SHP77 treated with DMSO at 0.1 percent for 48 hours (cell line): ENCODE measurements at regions not wholly inside any gene's neighbourhood (a gene's known extent, or its start where the extent isn't known, plus 50 kb on each side); places are given as distances from the start of the nearest gene placed in this dataset.
"Not testable (repeated sequence)": the region's sequence is repeated elsewhere in the genome, so short reads cannot be mapped to it uniquely, and the experiment has no call there.

Experiments
- DNase-seq: peaks from one replicate; lab custom pipeline; 2025; lab: John Stamatoyannopoulos, UW

DNA sequence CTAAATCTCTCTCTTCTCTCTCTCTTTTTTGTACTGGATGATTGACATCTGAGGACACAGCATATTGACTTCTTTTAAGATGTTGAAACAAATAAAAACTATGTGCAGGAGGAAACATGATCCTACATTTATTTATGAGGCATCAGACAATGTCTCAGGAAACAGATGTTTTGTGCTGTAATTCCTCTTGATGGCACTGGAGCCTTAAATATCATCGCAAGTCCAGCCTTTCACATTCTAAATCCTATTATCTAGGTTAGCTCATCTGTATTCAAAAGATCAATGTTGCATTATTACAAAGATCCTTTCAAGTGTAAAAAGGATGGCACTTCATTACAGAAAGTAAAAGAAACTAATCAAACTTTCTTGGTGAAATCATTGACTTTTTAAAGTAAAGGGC, 63.9 kb downstream of the MAT2B start:
- no peak for DNase-seq

DNA sequence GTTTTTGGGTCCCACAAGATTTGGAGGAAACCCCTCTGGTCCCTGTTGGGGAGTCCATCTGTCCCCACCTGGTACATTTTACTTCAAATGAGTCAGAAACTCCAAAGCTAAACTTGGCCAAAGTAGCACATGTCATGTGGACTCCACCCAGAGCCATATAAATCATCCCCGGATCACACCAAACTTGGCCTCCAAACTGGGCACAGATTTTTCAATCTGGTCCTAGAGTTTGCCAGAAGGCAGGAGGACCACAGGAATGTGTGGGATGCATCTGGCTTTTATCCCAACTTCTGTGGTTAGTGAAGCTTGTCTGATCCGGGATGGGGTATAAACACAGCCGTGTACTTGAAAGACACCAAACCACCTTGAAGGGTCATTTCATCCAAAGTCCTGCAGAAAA, 66.3 kb downstream of the MAT2B start:
- no peak for DNase-seq

DNA sequence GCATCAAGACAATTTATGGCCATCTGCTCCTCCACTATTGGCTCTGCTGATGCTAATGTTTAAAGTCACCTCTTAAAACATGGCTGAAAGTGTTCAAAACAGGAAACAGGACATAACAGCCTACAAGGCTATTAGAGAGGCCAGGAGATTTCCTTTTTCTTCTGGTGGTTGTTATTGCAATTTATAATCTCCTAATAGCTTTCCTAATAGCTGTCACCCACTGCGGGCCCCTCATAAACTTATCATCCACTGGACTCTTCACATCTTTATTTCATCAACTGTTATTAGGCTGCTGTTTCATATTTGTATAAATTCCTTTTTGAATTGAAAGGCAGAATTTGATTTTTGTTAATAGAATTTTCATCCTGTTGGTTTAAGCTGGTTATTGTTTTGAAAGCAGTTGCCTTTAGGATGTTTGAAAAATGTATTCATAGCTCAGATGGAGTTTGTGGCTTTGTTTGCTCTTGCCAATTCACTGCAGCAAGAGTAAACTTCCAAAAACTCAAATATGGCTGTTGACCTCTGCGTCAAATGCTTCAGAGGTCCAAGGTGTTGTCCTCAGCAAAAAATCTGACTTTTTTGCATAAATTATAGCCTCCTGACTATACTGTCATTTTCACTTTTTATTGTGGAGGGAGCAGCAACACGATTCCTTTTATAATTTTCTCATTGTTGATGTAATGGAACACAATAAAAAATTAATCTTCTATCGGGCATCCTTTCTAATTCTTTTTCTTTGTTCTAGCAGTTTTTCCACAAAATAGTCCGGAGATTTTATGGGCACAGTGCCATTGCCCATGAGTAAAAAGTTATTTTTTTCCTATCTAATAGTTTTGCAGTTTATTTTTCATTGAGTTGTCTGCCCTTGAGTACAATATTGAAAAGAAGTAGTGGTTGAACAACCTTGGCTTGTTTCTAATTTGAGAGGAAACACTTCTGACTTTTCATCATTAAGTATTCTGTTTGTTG, 69.3 kb downstream of the MAT2B start:
- DNase-seq = no peak

DNA sequence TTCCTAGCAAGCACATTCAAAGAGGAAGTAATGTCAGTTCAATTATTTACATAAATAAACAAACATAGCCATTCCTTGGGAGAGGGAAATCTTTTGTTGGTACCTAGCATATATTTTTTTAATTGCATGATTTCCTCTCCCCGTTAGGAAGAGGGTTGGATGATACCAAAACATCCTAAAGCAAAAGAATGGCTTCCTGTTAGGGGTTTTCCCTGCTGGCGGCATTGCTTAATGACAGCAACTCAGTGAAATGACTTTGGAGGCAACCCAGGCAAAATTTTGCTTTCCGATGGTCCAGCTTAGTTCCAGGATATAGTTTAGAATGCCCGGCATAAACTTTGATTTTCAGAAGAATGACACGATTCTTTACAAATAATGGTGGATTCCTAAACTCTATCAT, 73.2 kb downstream of the MAT2B start:
- DNase-seq = no peak

DNA sequence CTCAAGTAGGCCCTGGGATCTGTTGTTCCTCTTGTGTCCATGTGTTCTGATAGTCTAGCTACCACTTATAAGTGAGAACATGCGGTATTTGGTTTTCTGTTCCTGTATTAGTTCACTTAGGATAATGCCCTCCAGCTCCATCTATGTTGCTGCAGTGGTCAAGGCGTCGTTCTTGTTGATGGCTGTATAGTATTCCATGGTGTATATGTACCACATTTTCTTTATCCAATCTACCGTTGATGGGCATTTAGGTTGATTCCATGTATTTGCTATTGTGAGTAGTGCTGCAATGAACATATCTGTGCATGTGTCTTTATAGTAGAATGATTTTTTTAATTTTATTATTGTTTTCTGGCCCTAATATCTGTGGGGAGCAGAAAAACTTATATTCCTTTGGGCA, 74.3 kb downstream of the MAT2B start:
- no peak for DNase-seq

DNA sequence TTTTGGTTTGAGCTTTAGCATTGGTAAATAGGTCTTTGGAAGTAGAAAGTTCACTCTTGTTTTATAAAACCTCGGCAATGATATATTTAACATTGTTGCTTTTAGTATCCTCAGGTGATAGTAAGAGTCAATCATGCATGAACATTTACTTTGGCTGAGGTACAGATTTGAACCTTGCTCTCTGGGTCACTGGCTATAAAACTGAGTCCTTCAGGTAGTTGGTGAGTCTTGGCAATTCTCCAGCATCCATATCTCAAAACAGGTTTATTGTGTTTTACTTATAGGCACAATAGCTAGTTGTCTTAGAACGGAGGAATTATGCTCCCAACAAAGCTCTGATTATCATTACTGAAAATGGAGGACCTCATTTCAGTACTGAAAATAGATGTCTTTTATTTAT, 75.1 kb downstream of the MAT2B start:
- DNase-seq = no peak

DNA sequence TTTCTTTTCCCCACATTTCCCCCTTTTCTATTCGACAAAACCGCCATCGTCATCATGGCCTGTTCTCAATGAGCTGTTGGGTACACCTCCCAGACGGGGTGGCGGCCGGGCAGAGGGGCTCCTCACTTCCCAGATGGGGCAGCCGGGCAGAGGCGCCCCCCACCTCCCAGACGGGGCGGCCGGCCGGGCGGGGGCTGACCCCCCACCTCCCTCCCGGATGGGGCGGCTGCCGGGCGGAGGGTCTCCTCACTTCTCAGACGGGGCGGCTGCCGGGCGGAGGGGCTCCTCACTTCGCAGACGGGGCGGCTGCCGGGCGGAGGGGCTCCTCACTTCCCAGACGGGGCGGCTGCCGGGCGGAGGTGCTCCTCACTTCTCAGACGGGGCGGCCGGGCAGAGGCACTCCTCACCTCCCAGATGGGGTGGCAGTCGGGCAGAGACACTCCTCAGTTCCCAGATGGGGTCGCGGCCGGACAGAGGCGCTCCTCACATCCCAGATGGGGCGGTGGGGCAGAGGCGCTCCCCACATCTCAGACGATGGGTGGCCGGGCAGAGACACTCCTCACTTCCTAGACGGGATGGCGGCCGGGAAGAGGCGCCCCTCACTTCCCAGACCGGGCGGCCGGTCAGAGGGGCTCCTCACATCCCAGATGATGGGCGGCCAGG, 78.2 kb downstream of the MAT2B start:
- DNase-seq = not testable (repeated sequence)

DNA sequence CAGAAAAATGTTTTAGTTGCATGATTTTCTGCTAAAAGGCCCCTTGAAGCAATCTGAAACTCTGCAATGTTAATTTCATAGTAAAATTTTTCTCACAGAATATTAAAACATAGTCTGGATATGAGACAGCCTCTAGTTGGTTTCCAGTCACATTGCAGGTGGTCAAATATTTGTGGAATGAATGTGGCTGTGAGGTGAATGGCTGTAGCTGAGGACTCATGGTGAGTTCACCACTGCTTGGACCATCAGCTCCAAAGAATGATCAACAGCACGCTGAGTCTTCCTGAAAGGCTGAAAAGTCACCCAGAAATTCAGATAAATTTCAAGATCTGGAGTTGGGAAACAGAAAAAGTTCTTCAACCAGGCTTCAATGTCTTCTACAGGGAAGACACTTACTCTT, 79.8 kb downstream of the MAT2B start:
- DNase-seq = no peak

DNA sequence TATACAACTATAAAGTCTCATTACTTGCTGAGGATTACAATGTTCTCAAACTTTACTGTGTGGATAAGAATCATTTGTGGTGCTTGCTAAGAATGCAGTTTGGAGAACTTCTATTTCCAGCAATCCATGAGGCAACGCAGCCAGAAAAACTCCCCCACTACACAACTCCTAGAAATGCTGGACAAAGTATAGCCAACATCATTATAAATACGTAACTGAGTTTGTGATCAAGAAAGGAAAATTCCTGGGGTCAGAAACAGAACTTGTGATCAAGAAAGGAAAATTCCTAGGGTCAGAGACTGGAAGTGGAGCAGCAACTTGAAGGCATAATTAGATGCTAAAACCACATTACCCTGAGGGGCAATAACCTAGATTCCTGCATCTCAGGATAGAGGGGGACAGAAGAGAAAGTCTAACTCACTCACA, 81.1 kb downstream of the MAT2B start:
- DNase-seq = no peak

DNA sequence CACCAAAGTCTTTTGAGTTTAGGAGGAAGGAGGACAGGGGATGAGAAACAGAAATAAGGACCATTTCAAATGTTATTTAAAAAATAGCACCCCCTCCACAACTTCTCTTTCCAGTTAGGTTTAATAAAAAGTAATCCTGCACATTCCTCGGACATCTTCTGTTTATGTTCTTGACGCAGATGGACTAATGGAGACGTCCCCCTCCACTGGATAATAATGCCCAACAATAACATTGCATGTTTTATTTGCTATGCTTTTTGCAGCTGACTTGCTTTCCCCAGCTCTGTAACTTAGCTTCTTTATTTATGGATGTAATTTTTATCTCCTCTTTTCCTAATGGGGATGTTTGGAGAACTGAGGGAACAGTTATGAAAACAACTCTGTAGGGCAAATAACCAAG, 89.5 kb downstream of the MAT2B start:
- DNase-seq = no peak

DNA sequence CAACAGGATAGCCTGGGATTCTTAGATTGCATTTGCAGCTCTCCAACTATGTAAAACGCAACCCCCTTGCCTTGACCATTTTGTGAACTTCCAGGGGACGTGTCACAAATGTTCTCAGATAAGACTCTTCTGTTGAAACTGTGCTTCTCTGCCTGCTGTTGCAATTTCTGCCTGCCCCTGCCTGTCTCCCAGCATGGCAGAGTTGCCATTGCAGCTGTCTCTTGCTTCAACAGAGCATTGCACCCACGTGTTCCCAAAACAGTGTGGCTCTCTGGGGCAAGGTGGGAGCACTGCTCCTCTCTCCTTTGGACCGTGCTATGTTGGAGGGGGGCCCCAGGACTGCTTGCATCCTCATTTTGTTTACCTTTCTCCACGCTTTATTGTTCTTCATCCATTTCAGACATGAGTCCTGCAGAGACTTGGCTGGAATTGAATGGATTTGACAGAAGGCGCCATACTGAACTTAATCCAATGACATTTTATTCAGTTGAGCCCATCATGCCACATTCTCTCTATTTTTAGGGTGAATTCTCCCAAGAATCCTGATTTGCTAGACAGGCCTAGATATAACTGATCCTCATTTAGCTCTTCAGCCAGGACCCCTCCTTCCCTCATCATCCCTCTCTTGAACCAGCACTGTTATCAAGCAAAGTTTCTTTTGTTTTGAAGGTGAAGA, 90.7 kb downstream of the MAT2B start:
- no peak for DNase-seq

DNA sequence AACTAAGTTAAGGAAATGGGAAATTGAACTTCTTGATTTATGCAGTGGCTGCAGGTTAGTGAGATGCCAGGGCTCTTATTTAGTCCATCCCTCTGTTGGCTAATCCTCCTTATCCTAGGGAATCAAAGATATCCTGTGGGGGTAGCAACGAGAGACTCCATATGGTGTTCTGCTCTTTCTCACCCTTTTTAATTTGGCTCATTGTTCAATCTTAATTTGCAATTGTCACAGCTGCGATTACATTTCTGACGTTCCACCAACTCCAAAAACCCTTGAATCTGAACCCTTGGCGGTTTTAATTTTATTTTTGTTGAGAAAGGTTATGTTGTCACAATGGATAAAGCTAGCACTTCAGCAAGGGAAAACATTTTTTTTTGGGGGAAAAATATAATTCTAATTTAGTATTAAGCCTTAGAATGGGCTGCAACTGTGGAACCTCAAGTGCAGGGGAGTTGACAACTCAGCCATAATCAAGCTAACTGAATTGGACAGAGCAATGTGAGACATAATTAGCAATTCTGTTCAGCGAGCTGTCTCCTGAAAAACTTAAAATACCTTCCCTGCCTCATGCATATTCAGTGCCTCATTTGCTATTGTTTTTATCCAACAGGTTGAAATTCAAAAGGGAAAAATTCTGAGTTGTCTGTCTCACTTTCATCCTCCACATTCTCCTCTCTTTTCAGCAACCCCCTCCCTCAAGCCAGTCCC, 91.3 kb downstream of the MAT2B start:
- DNase-seq = no peak

DNA sequence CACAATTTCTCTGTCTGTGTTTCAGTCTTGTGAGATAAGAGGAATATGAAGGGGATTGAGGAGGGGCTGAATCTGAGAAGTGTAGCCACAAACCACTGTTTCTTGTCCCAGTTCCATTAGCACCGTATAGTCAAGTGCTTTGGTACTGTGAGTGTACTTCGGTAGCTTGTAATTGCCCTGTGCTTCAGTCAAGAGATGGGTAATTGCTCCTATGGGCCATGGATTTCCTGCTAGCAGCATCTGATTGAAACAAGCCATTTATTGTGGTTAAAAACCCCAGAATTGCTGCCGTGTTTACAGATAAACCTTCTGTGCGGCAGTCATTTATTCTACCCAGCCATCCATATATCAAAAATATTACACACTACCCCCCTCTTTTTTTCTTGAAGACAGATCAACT, 98.6 kb downstream of the MAT2B start:
- no peak for DNase-seq

DNA sequence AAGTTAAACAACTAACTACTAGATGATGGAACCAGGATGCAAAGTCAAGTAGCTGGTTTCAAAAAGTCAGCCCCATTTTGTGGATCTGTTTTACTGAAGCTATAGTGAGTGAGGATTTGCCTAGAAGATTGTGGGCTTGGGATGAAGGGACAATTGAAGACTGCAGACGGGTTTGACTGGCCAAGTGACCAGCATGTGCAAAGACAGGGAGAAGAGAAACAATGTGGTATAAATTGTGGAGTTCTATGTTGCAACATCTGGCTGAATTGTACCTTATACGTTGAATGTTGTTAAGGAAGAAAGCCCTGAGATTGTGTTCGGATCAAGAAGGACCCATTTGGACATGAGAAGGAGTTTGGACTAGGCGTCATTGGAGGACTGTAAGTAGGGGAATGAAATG, 101.8 kb downstream of the MAT2B start:
- DNase-seq = no peak

DNA sequence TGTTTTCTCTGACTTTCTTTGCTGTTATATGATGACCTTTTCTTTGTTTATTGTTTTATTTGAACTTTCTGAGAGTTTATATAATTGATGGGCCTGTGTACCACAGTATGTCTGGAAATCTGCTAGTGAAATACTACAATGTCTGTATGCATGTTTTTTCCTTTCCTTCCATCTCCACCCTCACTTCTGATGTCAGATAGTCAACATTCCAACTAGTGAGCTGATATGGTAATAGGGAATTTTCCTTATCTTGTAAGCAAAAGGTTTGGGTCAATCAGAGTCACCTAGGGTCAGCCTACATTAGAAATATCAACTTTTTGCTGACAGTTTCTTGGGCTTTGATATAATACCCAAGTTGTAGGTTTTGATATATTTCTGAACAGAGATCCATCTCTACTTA, 103.2 kb downstream of the MAT2B start:
- DNase-seq = no peak

DNA sequence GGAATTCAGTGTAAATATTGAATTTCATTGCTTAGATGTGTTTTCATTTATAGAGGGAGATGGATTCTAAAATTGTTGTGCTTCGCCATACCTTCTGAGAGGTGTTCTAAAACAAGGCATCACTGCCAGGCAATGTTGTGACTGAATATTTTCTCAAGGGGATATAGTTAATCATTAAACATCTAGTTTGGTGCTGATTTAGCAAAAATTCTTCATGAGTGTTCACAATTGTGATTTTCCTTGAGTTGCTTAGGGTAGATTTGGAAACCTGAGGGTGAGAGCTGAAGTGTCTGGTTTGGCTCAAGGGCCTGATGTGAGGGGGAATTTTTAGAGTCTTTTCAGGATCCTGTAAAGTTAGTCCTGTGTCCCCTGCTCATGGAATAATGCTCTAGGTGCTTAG, 104.5 kb downstream of the MAT2B start:
- DNase-seq = no peak

DNA sequence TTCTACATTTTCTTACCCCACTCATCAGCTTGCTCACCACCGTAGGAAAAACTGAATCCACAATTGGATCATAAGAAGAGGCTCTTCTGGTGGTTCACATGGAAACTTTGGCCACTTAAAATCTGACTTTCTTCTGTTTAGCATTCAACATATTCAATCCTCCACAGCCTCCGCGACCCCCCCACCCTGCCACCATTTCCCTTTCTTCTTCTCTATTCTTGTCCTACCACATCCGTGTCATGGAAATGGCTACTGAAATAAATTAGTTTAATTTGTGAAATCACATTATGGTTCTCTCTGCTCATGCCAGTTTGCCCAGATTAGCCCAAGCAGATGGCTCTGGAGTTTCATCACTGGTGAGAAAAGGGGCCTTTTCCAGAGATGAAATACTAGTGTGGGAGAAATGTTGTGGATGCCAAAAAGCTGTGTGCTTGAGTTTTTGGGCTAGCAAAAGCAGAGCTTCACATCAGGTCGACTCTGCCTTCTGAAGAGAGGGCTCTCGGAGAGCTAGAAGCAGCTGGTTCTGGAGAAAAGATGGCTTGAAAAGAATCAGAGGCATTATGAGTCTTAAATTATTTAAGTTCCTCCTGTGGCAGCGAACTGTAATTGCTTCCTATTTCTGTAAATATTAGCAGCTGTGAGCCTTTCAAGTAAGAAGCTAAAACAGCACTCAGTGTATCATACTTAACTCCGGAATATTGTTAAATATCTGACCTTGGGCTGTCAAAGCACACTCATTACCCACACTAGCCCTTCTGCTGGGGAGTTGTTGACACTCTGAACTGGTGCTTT, 107.1 kb downstream of the MAT2B start:
- DNase-seq = no peak

DNA sequence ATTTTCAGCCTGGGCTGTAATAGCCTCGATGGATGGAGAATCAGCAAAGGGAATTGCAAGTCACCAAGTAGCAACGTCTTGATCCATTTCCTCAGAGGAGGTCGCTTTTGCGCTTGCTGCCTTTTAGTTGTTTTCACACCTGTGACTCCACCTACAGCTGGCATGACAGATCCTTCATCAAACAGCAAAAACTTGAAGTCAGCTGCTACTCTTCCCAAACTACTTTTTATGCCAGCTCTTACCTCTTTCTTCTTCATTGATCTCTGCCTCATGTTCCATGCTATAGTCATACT, 107.7 kb downstream of the MAT2B start:
- no peak for DNase-seq

DNA sequence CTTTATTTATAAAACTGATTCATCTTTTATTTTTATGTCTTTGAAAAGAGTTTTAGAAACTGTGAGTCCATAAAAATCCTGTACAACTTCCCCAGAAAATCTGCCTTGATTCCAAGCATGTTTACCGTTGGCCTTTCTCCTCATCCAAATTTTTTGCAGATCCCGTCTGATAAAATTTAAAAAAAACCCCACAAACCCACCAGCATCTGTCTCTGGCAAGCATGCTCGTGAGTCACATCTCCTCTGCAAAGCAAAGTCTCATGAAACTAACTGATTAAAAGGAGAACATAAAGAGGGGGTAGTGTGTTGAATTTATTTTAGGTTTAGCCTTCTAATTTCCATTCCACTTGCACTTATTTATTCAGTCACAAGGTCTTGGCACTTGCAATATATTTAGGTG, 109.4 kb downstream of the MAT2B start:
- DNase-seq = no peak

DNA sequence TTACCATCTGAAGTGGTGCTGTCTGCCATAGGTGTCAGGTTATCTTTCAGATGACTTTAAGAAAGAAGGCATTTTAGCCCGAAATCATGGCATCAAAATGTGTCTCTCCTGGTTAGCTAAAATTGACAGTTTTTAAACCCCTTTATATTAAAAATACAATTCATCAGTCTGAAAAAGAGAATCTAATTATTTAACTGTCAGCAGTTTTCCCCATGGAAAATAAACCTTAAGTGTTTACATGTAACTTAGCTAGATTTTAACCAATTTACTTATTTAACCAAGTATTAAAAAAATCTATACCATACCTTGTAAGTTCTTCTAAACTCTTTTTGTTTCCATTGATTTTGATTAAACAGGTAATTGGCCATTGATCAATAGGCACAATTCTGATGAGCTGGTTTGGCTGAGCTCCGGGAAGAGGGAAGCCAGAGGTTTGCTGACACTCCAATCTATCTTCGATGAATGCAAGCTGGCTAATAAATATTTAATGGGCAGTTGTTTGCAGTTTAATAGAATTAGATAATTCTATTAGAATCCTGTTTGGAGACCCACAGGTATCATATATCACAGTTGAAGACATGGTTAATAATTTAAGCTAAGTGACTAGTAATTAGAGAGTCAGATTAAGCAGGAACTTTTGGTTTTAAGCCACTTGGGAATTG, 114.0 kb downstream of the MAT2B start:
- DNase-seq = no peak

DNA sequence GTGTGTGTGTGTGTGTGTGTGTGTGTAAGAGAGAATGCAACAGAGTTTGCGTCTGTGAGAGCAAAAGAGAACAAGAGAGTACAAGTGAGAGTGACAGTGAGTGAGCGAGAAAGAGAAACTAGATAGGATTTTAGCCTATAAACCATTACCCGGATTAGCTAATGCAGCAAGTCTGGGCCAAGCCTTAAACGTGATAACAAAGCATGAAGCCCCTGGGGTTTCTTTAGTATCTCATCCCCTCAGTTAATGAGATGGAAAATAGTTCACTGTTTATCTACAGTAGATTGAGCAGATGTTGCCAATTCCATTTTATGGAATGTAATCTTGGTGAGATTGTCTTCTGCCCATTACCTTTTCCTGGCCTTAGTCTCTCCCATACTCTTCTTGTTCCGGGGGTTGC, 114.5 kb downstream of the MAT2B start:
- no peak for DNase-seq
